ENCODE measurements at regions not wholly inside any gene's neighbourhood (a gene's known extent, or its start where the extent isn't known, plus 50 kb on each side); places are given as distances from the start of the nearest gene placed in this dataset.

DNA sequence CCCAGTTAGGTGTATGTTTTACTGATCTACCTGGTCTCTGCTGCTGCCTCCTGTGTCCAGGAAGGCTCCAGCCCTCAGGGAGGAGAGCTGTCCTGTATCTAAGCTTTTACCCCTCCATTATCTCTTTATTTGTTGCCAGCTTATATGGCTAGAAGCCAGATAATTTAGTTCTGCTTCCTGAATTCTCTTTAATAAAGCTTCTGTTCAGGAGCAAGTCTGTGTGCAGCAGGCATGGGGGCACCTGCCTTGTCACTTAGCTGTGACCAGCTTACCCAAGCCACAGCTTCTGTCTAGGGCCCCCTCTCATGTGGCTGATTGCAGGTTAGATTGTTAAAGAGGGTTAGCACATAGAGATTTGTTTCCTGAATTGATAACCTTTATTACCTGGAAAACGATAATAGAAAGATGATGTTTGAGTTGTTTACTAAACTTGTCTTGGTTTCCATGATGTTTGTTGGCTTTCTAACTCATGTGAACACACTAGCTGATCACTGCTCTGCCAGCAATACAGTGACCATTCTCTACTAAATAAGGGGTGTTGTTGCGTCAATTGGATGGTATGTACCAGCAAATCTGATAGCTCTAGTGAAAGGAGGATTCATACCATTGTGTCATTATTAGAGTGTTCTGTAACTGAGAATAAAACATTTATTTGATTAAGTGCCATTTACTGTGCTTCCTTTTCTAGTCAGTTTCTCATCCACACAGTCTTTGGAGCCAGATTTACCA lies 189.8 kb upstream of the ANK2 start:
- Mint-ChIP-seq H3K4me1 (peaks cover 51 to 53% of the 10 kb centered on the region in 2 experiments), H3K9me3 (peaks cover 0 to 2% of the 10 kb centered on the region in 2 experiments; a peak in 2 of 5 replicates), H3K36me3 (ENCODE audit: insufficient read depth in 1 of 3, low read depth in 3 of 3) (peaks cover 0 to 5% (median 4%) of the 10 kb centered on the region in 3 experiments; a peak in 5 of 7 replicates), H3K27me3 (ENCODE audit: low read depth) (no peaks in the 10 kb centered on the region), H3K27ac (peak overlapping the region; percentile 45 to 97 (median 93); a peak in 6 of 7 replicates), H3K4me3 (peak overlapping the region in 1 of 2 experiments; percentile 12; a peak in 1 of 5 replicates)
- Histone ChIP-seq H3K27me3 (ENCODE audit: insufficient read depth, low read length) (no peaks in the 10 kb centered on the region), H3K27ac (ENCODE audit: insufficient read length, low read depth, low read length) (no peak overlapping the region), H3K9ac (ENCODE audit: extremely low read depth, insufficient read length, low read length) (no peak overlapping the region), H4K8ac (replicated peaks; ENCODE audit: insufficient read length, low read depth, low read length) (no peak overlapping the region), H3K18ac (ENCODE audit: insufficient read length, low read depth, low read length) (no peak overlapping the region), H2AK5ac (ENCODE audit: insufficient read length, low read length) (no peak overlapping the region), H2AFZ (ENCODE audit: low read length) (no peak overlapping the region), H2BK20ac (ENCODE audit: low read depth, low read length, poor library complexity, severe bottlenecking) (no peak overlapping the region), H4K20me1 (ENCODE audit: control insufficient read depth, insufficient read depth, insufficient read length) (no peaks in the 10 kb centered on the region), H3K4ac (ENCODE audit: low read depth, low read length) (no peak overlapping the region), H3K23me2 (ENCODE audit: insufficient read length, low read depth, low read length, poor library complexity, severe bottlenecking) (no peaks in the 10 kb centered on the region), H3T11ph (ENCODE audit: low read length) (no peak overlapping the region), H3K14ac (ENCODE audit: insufficient read depth, low read length) (no peak overlapping the region), H3K56ac (ENCODE audit: insufficient read length, low read depth, low read length) (no peak overlapping the region), H2BK120ac (ENCODE audit: low read depth, low read length, poor library complexity, severe bottlenecking) (no peak overlapping the region), H4K91ac (ENCODE audit: insufficient read length, low read depth, low read length) (no peak overlapping the region), H2BK15ac (ENCODE audit: low read depth, low read length) (no peak overlapping the region), H3K79me2 (ENCODE audit: insufficient read depth, low read length) (no peaks in the 10 kb centered on the region; the same call in 1 of the 2 replicates), H4K5ac (ENCODE audit: insufficient read length, low read depth, low read length) (no peak overlapping the region), H3K4me1 (ENCODE audit: insufficient read depth, low read length) (peaks cover 8% of the 10 kb centered on the region; the same call in 1 of the 2 replicates), H2BK12ac (ENCODE audit: insufficient read length, low read depth, low read length) (no peak overlapping the region), H2BK5ac (ENCODE audit: insufficient read length, low read length) (no peak overlapping the region), H3K79me1 (ENCODE audit: insufficient read depth, low read depth, low read length, poor library complexity, severe bottlenecking) (no peaks in the 10 kb centered on the region), H3K23ac (ENCODE audit: insufficient read length, low read depth, low read length) (no peak overlapping the region), H3K4me2 (ENCODE audit: insufficient read depth, insufficient read length, low read length) (no peak overlapping the region), H3K9me3 (ENCODE audit: control insufficient read depth, low read depth, low read length) (no peaks in the 10 kb centered on the region)
- DNase-seq = no peak
- TF ChIP-seq, protein P1, sequence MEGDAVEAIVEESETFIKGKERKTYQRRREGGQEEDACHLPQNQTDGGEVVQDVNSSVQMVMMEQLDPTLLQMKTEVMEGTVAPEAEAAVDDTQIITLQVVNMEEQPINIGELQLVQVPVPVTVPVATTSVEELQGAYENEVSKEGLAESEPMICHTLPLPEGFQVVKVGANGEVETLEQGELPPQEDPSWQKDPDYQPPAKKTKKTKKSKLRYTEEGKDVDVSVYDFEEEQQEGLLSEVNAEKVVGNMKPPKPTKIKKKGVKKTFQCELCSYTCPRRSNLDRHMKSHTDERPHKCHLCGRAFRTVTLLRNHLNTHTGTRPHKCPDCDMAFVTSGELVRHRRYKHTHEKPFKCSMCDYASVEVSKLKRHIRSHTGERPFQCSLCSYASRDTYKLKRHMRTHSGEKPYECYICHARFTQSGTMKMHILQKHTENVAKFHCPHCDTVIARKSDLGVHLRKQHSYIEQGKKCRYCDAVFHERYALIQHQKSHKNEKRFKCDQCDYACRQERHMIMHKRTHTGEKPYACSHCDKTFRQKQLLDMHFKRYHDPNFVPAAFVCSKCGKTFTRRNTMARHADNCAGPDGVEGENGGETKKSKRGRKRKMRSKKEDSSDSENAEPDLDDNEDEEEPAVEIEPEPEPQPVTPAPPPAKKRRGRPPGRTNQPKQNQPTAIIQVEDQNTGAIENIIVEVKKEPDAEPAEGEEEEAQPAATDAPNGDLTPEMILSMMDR (conservative IDR thresholded peaks at IDR 0.05) = no peak
- WGBS (ENCODE audit: extremely low coverage, insufficient read length, low lambda C conversion rate) = no CpG with 5 or more reads among the region's 2 CpGs

All from H9 (cell line).